ENCODE measurements at regions not wholly inside any gene's neighbourhood (a gene's known extent, or its start where the extent isn't known, plus 50 kb on each side); places are given as distances from the start of the nearest gene placed in this dataset.
"Not testable (repeated sequence)": the region's sequence is repeated elsewhere in the genome, so short reads cannot be mapped to it uniquely, and the experiment has no call there.

DNA sequence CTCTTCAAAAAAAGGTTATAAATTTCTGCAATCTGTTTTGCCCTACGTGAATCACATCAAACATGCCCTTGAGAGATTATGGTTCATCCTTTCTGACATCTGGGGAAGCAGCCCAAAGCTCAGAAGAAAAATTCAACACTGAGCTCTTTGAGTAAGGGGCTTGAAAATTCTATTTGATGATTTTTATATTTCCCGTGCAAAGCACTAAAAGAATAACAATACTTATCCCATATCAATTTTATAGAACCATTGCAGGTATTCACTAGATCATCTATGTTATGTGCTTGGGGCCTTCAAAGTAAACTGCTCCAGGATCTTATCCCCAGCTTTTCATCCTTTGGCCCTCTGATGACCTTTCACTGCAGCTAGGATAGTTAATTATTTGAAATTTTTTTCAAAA is 966.9 kb upstream of the CNTN5 start:
- Histone ChIP-seq H3K4me3 (ENCODE audit: low read length) (no peak overlapping the region), H3K9me2 (replicated peaks; ENCODE audit: insufficient read depth, low read length) (no peaks in the 10 kb centered on the region), H3K79me2 (ENCODE audit: low read length) (no peaks in the 10 kb centered on the region), H3K36me3 (ENCODE audit: insufficient read depth, low read length) (no peaks in the 10 kb centered on the region), H3K27me3 (ENCODE audit: low read length) (no peaks in the 10 kb centered on the region), H3K9me3 (ENCODE audit: low read length) (peaks cover 86% of the 10 kb centered on the region), H3K4me1 (ENCODE audit: low read length) (no peaks in the 10 kb centered on the region), H2AFZ (ENCODE audit: low read length) (no peak overlapping the region), H3K27ac (ENCODE audit: low read length) (no peak overlapping the region), H4K20me1 (ENCODE audit: insufficient read depth, low read depth, low read length) (no peaks in the 10 kb centered on the region), H3K9ac (ENCODE audit: low read length) (no peak overlapping the region), H3K4me2 (ENCODE audit: low read depth, low read length, poor library complexity, severe bottlenecking) (no peak overlapping the region)
- no peak for DNase-seq

GRCh38 chr11:98056945-98057344 is 963.8 kb upstream of the CNTN5 start:
- no peaks in the 10 kb centered on the region for H4K20me1 ChIP-seq (ENCODE audit: insufficient read depth, low read depth, low read length)
- H3K9me3 ChIP-seq (ENCODE audit: low read length), result peaks cover 84% of the 10 kb centered on the region
- no peaks in the 10 kb centered on the region for H3K9me2 ChIP-seq (replicated peaks; ENCODE audit: insufficient read depth, low read length)
- H3K9ac ChIP-seq (ENCODE audit: low read length), result no peak overlapping the region
- no peak overlapping the region for H3K4me2 ChIP-seq (ENCODE audit: low read depth, low read length, poor library complexity, severe bottlenecking)
- H3K27ac ChIP-seq (ENCODE audit: low read length), result no peak overlapping the region
- H3K27me3 ChIP-seq (ENCODE audit: low read length), result no peaks in the 10 kb centered on the region
- H2AFZ ChIP-seq (ENCODE audit: low read length), result no peak overlapping the region
- no peak for DNase-seq
- H3K36me3 ChIP-seq (ENCODE audit: insufficient read depth, low read length), result no peaks in the 10 kb centered on the region
- H3K4me3 ChIP-seq (ENCODE audit: low read length), result no peak overlapping the region
- no peaks in the 10 kb centered on the region for H3K79me2 ChIP-seq (ENCODE audit: low read length)
- no peaks in the 10 kb centered on the region for H3K4me1 ChIP-seq (ENCODE audit: low read length)

DNA sequence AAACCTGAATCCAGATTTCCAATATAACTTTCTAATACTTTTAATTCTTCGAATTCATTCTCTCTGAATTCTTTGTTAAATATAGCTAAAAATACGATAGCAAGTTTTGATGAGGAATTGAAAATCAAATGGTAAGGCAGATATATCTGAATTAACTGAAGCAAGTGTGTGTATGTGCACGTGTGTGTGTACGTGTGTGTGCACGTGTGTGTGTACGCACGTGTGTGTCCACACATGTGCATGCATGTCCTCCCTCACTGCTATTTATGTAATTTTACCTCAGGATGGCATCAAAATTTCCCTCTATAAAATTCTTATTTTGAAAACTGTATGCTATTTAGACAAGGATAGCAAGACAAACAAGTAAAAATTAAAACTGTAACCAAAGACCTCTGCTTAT is 961.3 kb upstream of the CNTN5 start:
- Histone ChIP-seq H2AFZ (ENCODE audit: low read length) (no peak overlapping the region), H3K9me2 (replicated peaks; ENCODE audit: insufficient read depth, low read length) (no peaks in the 10 kb centered on the region), H3K27ac (ENCODE audit: low read length) (no peak overlapping the region), H3K9me3 (ENCODE audit: low read length) (peaks cover 81% of the 10 kb centered on the region), H3K4me1 (ENCODE audit: low read length) (no peaks in the 10 kb centered on the region), H3K4me3 (ENCODE audit: low read length) (no peak overlapping the region), H3K4me2 (ENCODE audit: low read depth, low read length, poor library complexity, severe bottlenecking) (no peak overlapping the region), H3K9ac (ENCODE audit: low read length) (no peak overlapping the region), H3K79me2 (ENCODE audit: low read length) (no peaks in the 10 kb centered on the region), H3K27me3 (ENCODE audit: low read length) (no peaks in the 10 kb centered on the region), H4K20me1 (ENCODE audit: insufficient read depth, low read depth, low read length) (no peaks in the 10 kb centered on the region), H3K36me3 (ENCODE audit: insufficient read depth, low read length) (no peaks in the 10 kb centered on the region)
- no peak for DNase-seq

- H3K4me2 ChIP-seq (ENCODE audit: low read depth, low read length, poor library complexity, severe bottlenecking), result no peak overlapping the region
- no peak for DNase-seq
- H4K20me1 ChIP-seq (ENCODE audit: insufficient read depth, low read depth, low read length), result no peaks in the 10 kb centered on the region
- H2AFZ ChIP-seq (ENCODE audit: low read length), result no peak overlapping the region
- peaks cover 78% of the 10 kb centered on the region for H3K9me3 ChIP-seq (ENCODE audit: low read length)
- no peaks in the 10 kb centered on the region for H3K36me3 ChIP-seq (ENCODE audit: insufficient read depth, low read length)
- no peaks in the 10 kb centered on the region for H3K79me2 ChIP-seq (ENCODE audit: low read length)
- no peaks in the 10 kb centered on the region for H3K9me2 ChIP-seq (replicated peaks; ENCODE audit: insufficient read depth, low read length)
- H3K4me3 ChIP-seq (ENCODE audit: low read length), result no peak overlapping the region
- no peaks in the 10 kb centered on the region for H3K27me3 ChIP-seq (ENCODE audit: low read length)
- no peak overlapping the region for H3K9ac ChIP-seq (ENCODE audit: low read length)
- H3K4me1 ChIP-seq (ENCODE audit: low read length), result no peaks in the 10 kb centered on the region
- no peak overlapping the region for H3K27ac ChIP-seq (ENCODE audit: low read length)
Measured at GRCh38 chr11:98060759-98061158, 960.0 kb upstream of the CNTN5 start.

DNA sequence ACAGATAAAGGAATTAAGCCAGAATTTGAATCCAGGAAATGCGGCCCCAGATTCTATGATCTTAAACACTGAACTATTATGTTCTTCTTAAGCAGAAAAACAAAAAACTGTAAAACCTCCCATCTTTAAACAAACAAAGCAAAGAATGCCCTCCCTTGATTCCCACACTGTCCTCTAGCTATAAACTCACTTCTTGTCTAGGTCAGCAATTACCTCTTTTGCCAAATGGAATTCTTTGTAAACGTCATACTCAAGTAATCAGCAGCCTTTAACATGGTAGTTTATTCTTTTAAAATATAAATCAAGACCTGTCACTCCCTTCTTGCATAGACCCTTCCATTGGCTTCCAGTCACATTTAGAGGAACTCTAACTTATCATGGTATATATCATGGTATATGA is 958.9 kb upstream of the CNTN5 start:
- no peaks in the 10 kb centered on the region for H3K9me2 ChIP-seq (replicated peaks; ENCODE audit: insufficient read depth, low read length)
- peaks cover 74% of the 10 kb centered on the region for H3K9me3 ChIP-seq (ENCODE audit: low read length)
- no peak overlapping the region for H3K4me2 ChIP-seq (ENCODE audit: low read depth, low read length, poor library complexity, severe bottlenecking)
- no peak for DNase-seq
- H3K27me3 ChIP-seq (ENCODE audit: low read length), result no peaks in the 10 kb centered on the region
- no peaks in the 10 kb centered on the region for H3K36me3 ChIP-seq (ENCODE audit: insufficient read depth, low read length)
- H3K27ac ChIP-seq (ENCODE audit: low read length), result no peak overlapping the region
- H4K20me1 ChIP-seq (ENCODE audit: insufficient read depth, low read depth, low read length), result no peaks in the 10 kb centered on the region
- H2AFZ ChIP-seq (ENCODE audit: low read length), result no peak overlapping the region
- no peak overlapping the region for H3K4me3 ChIP-seq (ENCODE audit: low read length)
- no peak overlapping the region for H3K9ac ChIP-seq (ENCODE audit: low read length)
- no peaks in the 10 kb centered on the region for H3K4me1 ChIP-seq (ENCODE audit: low read length)
- no peaks in the 10 kb centered on the region for H3K79me2 ChIP-seq (ENCODE audit: low read length)

- H3K4me1 ChIP-seq (ENCODE audit: low read length), result no peaks in the 10 kb centered on the region
- no peak overlapping the region for H3K4me3 ChIP-seq (ENCODE audit: low read length)
- H3K27me3 ChIP-seq (ENCODE audit: low read length), result no peaks in the 10 kb centered on the region
- no peak for DNase-seq
- no peaks in the 10 kb centered on the region for H3K9me2 ChIP-seq (replicated peaks; ENCODE audit: insufficient read depth, low read length)
- no peak overlapping the region for H3K9ac ChIP-seq (ENCODE audit: low read length)
- peaks cover 68% of the 10 kb centered on the region for H3K9me3 ChIP-seq (ENCODE audit: low read length)
- no peak overlapping the region for H2AFZ ChIP-seq (ENCODE audit: low read length)
- no peaks in the 10 kb centered on the region for H4K20me1 ChIP-seq (ENCODE audit: insufficient read depth, low read depth, low read length)
- no peak overlapping the region for H3K4me2 ChIP-seq (ENCODE audit: low read depth, low read length, poor library complexity, severe bottlenecking)
- no peaks in the 10 kb centered on the region for H3K79me2 ChIP-seq (ENCODE audit: low read length)
- H3K27ac ChIP-seq (ENCODE audit: low read length), result no peak overlapping the region
- no peaks in the 10 kb centered on the region for H3K36me3 ChIP-seq (ENCODE audit: insufficient read depth, low read length)
Measured at GRCh38 chr11:98062714-98063113, 958.0 kb upstream of the CNTN5 start.

DNA sequence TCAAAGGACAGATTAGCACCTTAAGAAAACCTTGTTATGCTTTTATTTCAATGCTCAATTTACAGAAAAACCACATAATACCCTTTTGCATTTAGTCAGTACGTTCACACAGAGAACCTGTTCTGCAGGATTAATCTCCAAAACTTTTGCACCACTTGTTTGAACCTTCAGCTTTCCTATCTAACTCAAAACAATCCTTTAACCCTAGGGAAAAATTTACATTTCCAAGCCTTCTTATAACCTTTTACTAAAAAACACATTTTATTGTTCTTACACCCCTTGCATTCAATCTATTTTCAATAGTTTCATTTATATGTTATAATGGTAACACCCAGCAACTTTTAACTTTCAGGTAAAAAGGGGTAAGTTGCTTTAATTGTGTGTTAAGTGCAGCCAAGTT is 952.5 kb upstream of the CNTN5 start:
- Histone ChIP-seq H3K4me3 (ENCODE audit: low read length) (no peak overlapping the region), H3K9me3 (ENCODE audit: low read length) (peaks cover 58% of the 10 kb centered on the region), H2AFZ (ENCODE audit: low read length) (no peak overlapping the region), H3K27me3 (ENCODE audit: low read length) (no peaks in the 10 kb centered on the region), H3K9ac (ENCODE audit: low read length) (no peak overlapping the region), H3K27ac (ENCODE audit: low read length) (no peak overlapping the region), H4K20me1 (ENCODE audit: insufficient read depth, low read depth, low read length) (no peaks in the 10 kb centered on the region), H3K36me3 (ENCODE audit: insufficient read depth, low read length) (no peaks in the 10 kb centered on the region), H3K4me2 (ENCODE audit: low read depth, low read length, poor library complexity, severe bottlenecking) (no peak overlapping the region), H3K4me1 (ENCODE audit: low read length) (no peaks in the 10 kb centered on the region), H3K9me2 (replicated peaks; ENCODE audit: insufficient read depth, low read length) (no peaks in the 10 kb centered on the region), H3K79me2 (ENCODE audit: low read length) (no peaks in the 10 kb centered on the region)
- DNase-seq, result no peak

DNA sequence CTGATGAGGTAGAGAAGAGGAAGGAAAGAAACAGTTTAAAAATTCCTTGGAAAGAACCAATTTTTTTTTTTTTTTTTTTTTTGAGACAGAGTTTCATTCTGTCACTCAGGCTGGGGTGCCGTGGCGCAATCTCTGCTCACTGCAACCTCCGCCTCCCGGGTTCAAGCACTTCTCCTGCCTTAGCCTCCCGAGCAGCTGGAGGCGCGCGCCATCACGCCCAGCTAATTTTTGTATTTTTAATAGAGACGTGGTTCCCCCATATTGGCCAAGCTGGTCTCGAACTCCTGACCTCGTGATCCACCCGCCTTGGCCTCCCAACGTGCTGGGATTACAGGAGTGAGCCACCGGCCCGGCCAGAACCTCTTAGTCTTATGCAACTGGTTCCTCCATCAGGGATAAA is 951.6 kb upstream of the CNTN5 start:
- not testable (repeated sequence) for DNase-seq; H3K4me2 ChIP-seq (ENCODE audit: low read depth, low read length, poor library complexity, severe bottlenecking); H3K27me3 ChIP-seq (ENCODE audit: low read length); H3K36me3 ChIP-seq (ENCODE audit: insufficient read depth, low read length); H3K79me2 ChIP-seq (ENCODE audit: low read length); H4K20me1 ChIP-seq (ENCODE audit: insufficient read depth, low read depth, low read length); H2AFZ ChIP-seq (ENCODE audit: low read length); H3K4me3 ChIP-seq (ENCODE audit: low read length); H3K27ac ChIP-seq (ENCODE audit: low read length); H3K9me2 ChIP-seq (replicated peaks; ENCODE audit: insufficient read depth, low read length); H3K9ac ChIP-seq (ENCODE audit: low read length); H3K4me1 ChIP-seq (ENCODE audit: low read length)
- peaks cover 59% of the 10 kb centered on the region for H3K9me3 ChIP-seq (ENCODE audit: low read length)

- Histone ChIP-seq H3K36me3 (ENCODE audit: insufficient read depth, low read length) (no peaks in the 10 kb centered on the region), H3K4me2 (ENCODE audit: low read depth, low read length, poor library complexity, severe bottlenecking) (no peak overlapping the region), H4K20me1 (ENCODE audit: insufficient read depth, low read depth, low read length) (no peaks in the 10 kb centered on the region), H2AFZ (ENCODE audit: low read length) (no peak overlapping the region), H3K4me3 (ENCODE audit: low read length) (no peak overlapping the region), H3K9me2 (replicated peaks; ENCODE audit: insufficient read depth, low read length) (no peaks in the 10 kb centered on the region), H3K9me3 (ENCODE audit: low read length) (peaks cover 59% of the 10 kb centered on the region), H3K9ac (ENCODE audit: low read length) (no peak overlapping the region), H3K4me1 (ENCODE audit: low read length) (no peaks in the 10 kb centered on the region), H3K79me2 (ENCODE audit: low read length) (no peaks in the 10 kb centered on the region), H3K27me3 (ENCODE audit: low read length) (no peaks in the 10 kb centered on the region), H3K27ac (ENCODE audit: low read length) (no peak overlapping the region)
- DNase-seq, result no peak
Measured at GRCh38 chr11:98069861-98070260, 950.9 kb upstream of the CNTN5 start.
